ENCODE measurements at regions not wholly inside any gene's neighbourhood (a gene's known extent, or its start where the extent isn't known, plus 50 kb on each side); places are given as distances from the start of the nearest gene placed in this dataset.
"Not testable (repeated sequence)": the region's sequence is repeated elsewhere in the genome, so short reads cannot be mapped to it uniquely, and the experiment has no call there.

GRCh38 chr2:153420394-153420793 is 58.2 kb downstream of the RPRM start:
- DNase-seq (ENCODE audit: low spot score), result no peak

- no peak for DNase-seq (ENCODE audit: low spot score)
These were observed 61.5 kb downstream of the RPRM start for GRCh38 chr2:153417077-153417476.

GRCh38 chr2:153416071-153416470 is 62.5 kb downstream of the RPRM start:
- DNase-seq (ENCODE audit: low spot score), result no peak

- no peak for DNase-seq (ENCODE audit: low spot score)
These were observed 69.7 kb downstream of the RPRM start for GRCh38 chr2:153408710-153409385.

- no peak for DNase-seq (ENCODE audit: low spot score)
These were observed 73.4 kb downstream of the RPRM start for GRCh38 chr2:153405196-153405595.

- no peak for DNase-seq (ENCODE audit: low spot score)
These were observed 73.8 kb downstream of the RPRM start for GRCh38 chr2:153404792-153405191.

GRCh38 chr2:153403940-153404339 is 74.6 kb downstream of the RPRM start:
- no peak for DNase-seq (ENCODE audit: low spot score)

- not testable (repeated sequence) for DNase-seq (ENCODE audit: low spot score)
These were observed 75.2 kb downstream of the RPRM start for GRCh38 chr2:153403352-153403751.

GRCh38 chr2:153394686-153395085 is 83.9 kb downstream of the RPRM start:
- no peak for DNase-seq (ENCODE audit: low spot score)

- DNase-seq (ENCODE audit: low spot score), result peak; percentile 25
These were observed 84.3 kb downstream of the RPRM start for GRCh38 chr2:153394247-153394646.

- DNase-seq (ENCODE audit: low spot score), result no peak
These were observed 85.0 kb downstream of the RPRM start for GRCh38 chr2:153393518-153393917.

- peak; percentile 51 for DNase-seq (ENCODE audit: low spot score)
These were observed 87.4 kb downstream of the RPRM start for GRCh38 chr2:153391131-153391530.

GRCh38 chr2:153388246-153388645 is 90.3 kb downstream of the RPRM start:
- DNase-seq (ENCODE audit: low spot score), result peak; percentile 84

GRCh38 chr2:153387203-153387602 is 91.4 kb downstream of the RPRM start:
- peak; percentile 58 for DNase-seq (ENCODE audit: low spot score)

GRCh38 chr2:153386481-153386897 is 92.1 kb downstream of the RPRM start:
- peak; percentile 71 for DNase-seq (ENCODE audit: low spot score)

- no peak for DNase-seq (ENCODE audit: low spot score)
These were observed 104.9 kb downstream of the RPRM start for GRCh38 chr2:153373510-153374279.

GRCh38 chr2:153360239-153360638 is 118.3 kb downstream of the RPRM start:
- DNase-seq (ENCODE audit: low spot score), result no peak

GRCh38 chr2:153354377-153354776 is 124.2 kb downstream of the RPRM start:
- no peak for DNase-seq (ENCODE audit: low spot score)

GRCh38 chr2:153349603-153350002 is 129.0 kb downstream of the RPRM start:
- no peak for DNase-seq (ENCODE audit: low spot score)

- peak; percentile 17 for DNase-seq (ENCODE audit: low spot score)
These were observed 130.6 kb downstream of the RPRM start for GRCh38 chr2:153347818-153348495.

- DNase-seq (ENCODE audit: low spot score), result no peak
These were observed 157.7 kb downstream of the RPRM start for GRCh38 chr2:153320879-153321278.

- no peak for DNase-seq (ENCODE audit: low spot score)
These were observed 167.1 kb downstream of the RPRM start for GRCh38 chr2:153311432-153311831.

- no peak for DNase-seq (ENCODE audit: low spot score)
These were observed 170.1 kb downstream of the RPRM start for GRCh38 chr2:153308466-153308865.

Data from cerebellar cortex (tissue), 1 donor.